ENCODE measurements at regions not wholly inside any gene's neighbourhood (a gene's known extent, or its start where the extent isn't known, plus 50 kb on each side); places are given as distances from the start of the nearest gene placed in this dataset.
"Not testable (repeated sequence)": the region's sequence is repeated elsewhere in the genome, so short reads cannot be mapped to it uniquely, and the experiment has no call there.

- DNase-seq (no peak), ATAC-seq (no peak)
- no peak overlapping the region for H3K27ac Mint-ChIP-seq
- no peaks in the 10 kb centered on the region for H3K4me1 Mint-ChIP-seq
- no peak overlapping the region for H3K4me3 Mint-ChIP-seq
- peaks cover 16% of the 10 kb centered on the region for H3K27me3 Mint-ChIP-seq
- no peaks in the 10 kb centered on the region for H3K9me3 Mint-ChIP-seq
- no peaks in the 10 kb centered on the region for H3K36me3 Mint-ChIP-seq (ENCODE audit: low read depth)
Observed at GRCh38 chr13:79212064-79212619, 193.9 kb downstream of the RBM26 start.

- H3K27ac Mint-ChIP-seq, result no peak overlapping the region
- H3K4me3 Mint-ChIP-seq, result no peak overlapping the region
- DNase-seq (no peak), ATAC-seq (no peak)
- peaks cover 13% of the 10 kb centered on the region for H3K27me3 Mint-ChIP-seq
- H3K36me3 Mint-ChIP-seq (ENCODE audit: low read depth), result no peaks in the 10 kb centered on the region
- no peaks in the 10 kb centered on the region for H3K4me1 Mint-ChIP-seq
- H3K9me3 Mint-ChIP-seq, result no peaks in the 10 kb centered on the region
Observed at GRCh38 chr13:79211377-79211776, 194.7 kb downstream of the RBM26 start.

GRCh38 chr13:79197933-79198332 is 208.1 kb downstream of the RBM26 start:
- ATAC-seq (no peak), DNase-seq (no peak)
- H3K36me3 Mint-ChIP-seq (ENCODE audit: low read depth), result no peaks in the 10 kb centered on the region
- H3K27ac Mint-ChIP-seq, result no peak overlapping the region
- H3K4me1 Mint-ChIP-seq, result peaks cover 40% of the 10 kb centered on the region
- peaks cover 3% of the 10 kb centered on the region for H3K9me3 Mint-ChIP-seq
- H3K4me3 Mint-ChIP-seq, result no peak overlapping the region
- H3K27me3 Mint-ChIP-seq, result no peaks in the 10 kb centered on the region

- Mint-ChIP-seq H3K4me1 (peaks cover 50% of the 10 kb centered on the region), H3K4me3 (no peak overlapping the region), H3K36me3 (ENCODE audit: low read depth) (no peaks in the 10 kb centered on the region), H3K9me3 (peaks cover 3% of the 10 kb centered on the region), H3K27ac (no peak overlapping the region), H3K27me3 (no peaks in the 10 kb centered on the region)
- no peak for DNase-seq
- no peak for ATAC-seq
Observed at GRCh38 chr13:79196843-79197242, 209.2 kb downstream of the RBM26 start.

GRCh38 chr13:79196366-79196765 is 209.7 kb downstream of the RBM26 start:
- Mint-ChIP-seq H3K27me3 (no peaks in the 10 kb centered on the region), H3K9me3 (peaks cover 3% of the 10 kb centered on the region), H3K36me3 (ENCODE audit: low read depth) (no peaks in the 10 kb centered on the region), H3K27ac (no peak overlapping the region), H3K4me1 (peaks cover 53% of the 10 kb centered on the region), H3K4me3 (no peak overlapping the region)
- peak; percentile 44 for ATAC-seq
- no peak for DNase-seq

- peak; percentile 22 for ATAC-seq
Observed at GRCh38 chr13:79194727-79195126, 211.3 kb downstream of the RBM26 start.

GRCh38 chr13:79194272-79194671 is 211.8 kb downstream of the RBM26 start:
- ATAC-seq, result peak; percentile 95
- H3K27ac Mint-ChIP-seq, result peak overlapping the region; percentile 50

More at GRCh38 chr13:79194727-79195126, 211.3 kb downstream of the RBM26 start:
- Mint-ChIP-seq H3K27ac (peak overlapping the region; percentile 50), H3K9me3 (peaks cover 3% of the 10 kb centered on the region), H3K4me3 (peak overlapping the region; percentile 47), H3K4me1 (peaks cover 56% of the 10 kb centered on the region), H3K27me3 (no peaks in the 10 kb centered on the region), H3K36me3 (ENCODE audit: low read depth) (no peaks in the 10 kb centered on the region)
- no peak for DNase-seq

GRCh38 chr13:79191501-79191900 is 214.6 kb downstream of the RBM26 start:
- DNase-seq (no peak), ATAC-seq (no peak)
- Mint-ChIP-seq H3K9me3 (no peaks in the 10 kb centered on the region), H3K27me3 (peaks cover 2% of the 10 kb centered on the region), H3K36me3 (ENCODE audit: low read depth) (no peaks in the 10 kb centered on the region), H3K4me3 (no peak overlapping the region), H3K4me1 (peaks cover 50% of the 10 kb centered on the region), H3K27ac (no peak overlapping the region)

More at GRCh38 chr13:79194272-79194671, 211.8 kb downstream of the RBM26 start:
- Mint-ChIP-seq H3K27me3 (no peaks in the 10 kb centered on the region), H3K4me1 (peaks cover 56% of the 10 kb centered on the region), H3K36me3 (ENCODE audit: low read depth) (no peaks in the 10 kb centered on the region), H3K4me3 (peak overlapping the region; percentile 47), H3K9me3 (peaks cover 3% of the 10 kb centered on the region)
- DNase-seq, result peak; percentile 16

GRCh38 chr13:79190932-79191331 is 215.1 kb downstream of the RBM26 start:
- no peaks in the 10 kb centered on the region for H3K9me3 Mint-ChIP-seq
- peaks cover 44% of the 10 kb centered on the region for H3K4me1 Mint-ChIP-seq
- ATAC-seq (no peak), DNase-seq (no peak)
- H3K27ac Mint-ChIP-seq, result no peak overlapping the region
- H3K4me3 Mint-ChIP-seq, result no peak overlapping the region
- H3K27me3 Mint-ChIP-seq, result peaks cover 2% of the 10 kb centered on the region
- H3K36me3 Mint-ChIP-seq (ENCODE audit: low read depth), result no peaks in the 10 kb centered on the region

GRCh38 chr13:79187917-79188690 is 218.0 kb downstream of the RBM26 start:
- ATAC-seq (no peak), DNase-seq (no peak)
- H3K4me1 Mint-ChIP-seq, result peaks cover 19% of the 10 kb centered on the region
- no peak overlapping the region for H3K4me3 Mint-ChIP-seq
- H3K9me3 Mint-ChIP-seq, result no peaks in the 10 kb centered on the region
- peaks cover 2% of the 10 kb centered on the region for H3K27me3 Mint-ChIP-seq
- no peak overlapping the region for H3K27ac Mint-ChIP-seq
- no peaks in the 10 kb centered on the region for H3K36me3 Mint-ChIP-seq (ENCODE audit: low read depth)

- H3K9me3 Mint-ChIP-seq, result no peaks in the 10 kb centered on the region
- H3K27ac Mint-ChIP-seq, result no peak overlapping the region
- DNase-seq (no peak), ATAC-seq (no peak)
- peaks cover 9% of the 10 kb centered on the region for H3K27me3 Mint-ChIP-seq
- H3K36me3 Mint-ChIP-seq (ENCODE audit: low read depth), result no peaks in the 10 kb centered on the region
- no peak overlapping the region for H3K4me3 Mint-ChIP-seq
- H3K4me1 Mint-ChIP-seq, result peaks cover 2% of the 10 kb centered on the region
Observed at GRCh38 chr13:79185580-79185979, 220.5 kb downstream of the RBM26 start.

GRCh38 chr13:79183231-79183630 is 222.8 kb downstream of the RBM26 start:
- no peak for DNase-seq
- no peaks in the 10 kb centered on the region for H3K4me1 Mint-ChIP-seq
- H3K27ac Mint-ChIP-seq, result no peak overlapping the region

GRCh38 chr13:79173691-79174090 is 232.4 kb downstream of the RBM26 start:
- not testable (repeated sequence) for H3K4me1 Mint-ChIP-seq; H3K4me3 Mint-ChIP-seq; H3K36me3 Mint-ChIP-seq (ENCODE audit: low read depth); DNase-seq; ATAC-seq; H3K27ac Mint-ChIP-seq
- peaks cover 25% of the 10 kb centered on the region for H3K9me3 Mint-ChIP-seq
- H3K27me3 Mint-ChIP-seq, result peaks cover 23% of the 10 kb centered on the region

More at GRCh38 chr13:79183231-79183630, 222.8 kb downstream of the RBM26 start:
- ATAC-seq, result no peak
- Mint-ChIP-seq H3K4me3 (no peak overlapping the region), H3K27me3 (peaks cover 13% of the 10 kb centered on the region), H3K36me3 (ENCODE audit: low read depth) (no peaks in the 10 kb centered on the region), H3K9me3 (no peaks in the 10 kb centered on the region)

- H3K36me3 Mint-ChIP-seq (ENCODE audit: low read depth); H3K27ac Mint-ChIP-seq; H3K4me3 Mint-ChIP-seq; ATAC-seq; H3K4me1 Mint-ChIP-seq; DNase-seq: not testable (repeated sequence)
- Mint-ChIP-seq H3K9me3 (peaks cover 26% of the 10 kb centered on the region), H3K27me3 (peaks cover 25% of the 10 kb centered on the region)
Observed at GRCh38 chr13:79172924-79173323, 233.1 kb downstream of the RBM26 start.
